ENCODE measurements at regions not wholly inside any gene's neighbourhood (a gene's known extent, or its start where the extent isn't known, plus 50 kb on each side); places are given as distances from the start of the nearest gene placed in this dataset.

- TF ChIP-seq POLR2A (IDR thresholded peaks at IDR 0.05) (no peak), CTCF (IDR thresholded peaks at IDR 0.05) (no peak)
These were observed 130.0 kb downstream of the CYSLTR2 start for GRCh38 chr13:48783695-48784230.

Data from uterus (tissue), 2 donors.